ENCODE measurements at regions not wholly inside any gene's neighbourhood (a gene's known extent, or its start where the extent isn't known, plus 50 kb on each side); places are given as distances from the start of the nearest gene placed in this dataset.

- Histone ChIP-seq H3K4me1 (ENCODE audit: control insufficient read depth, extremely low read depth, insufficient read depth, low read length) (no peaks in the 10 kb centered on the region), H3K9me3 (replicated peaks; ENCODE audit: control insufficient read depth, insufficient read depth, low read length) (no peaks in the 10 kb centered on the region), H3K4me3 (replicated peaks in 1 of 3; ENCODE audit: insufficient read depth in 1 of 3, low read depth in 1 of 3, low read length in 3 of 3) (no peak overlapping the region), H4K20me1 (replicated peaks; ENCODE audit: control insufficient read depth, extremely low read depth, insufficient read depth, low read length) (no peaks in the 10 kb centered on the region), H3K9ac (replicated peaks; ENCODE audit: extremely low read depth, insufficient read depth, low read length) (no peak overlapping the region), H2AFZ (ENCODE audit: low read depth, low read length) (no peak overlapping the region), H3K79me2 (ENCODE audit: control insufficient read depth, insufficient read depth, low read length) (no peaks in the 10 kb centered on the region), H3K27me3 (ENCODE audit: control insufficient read depth in 2 of 2, insufficient read depth in 2 of 2, low read length in 2 of 2) (no peaks in the 10 kb centered on the region), H3K9me1 (replicated peaks; ENCODE audit: control insufficient read depth, extremely low read depth, insufficient read depth, low read length) (no peaks in the 10 kb centered on the region), H3K36me3 (ENCODE audit: control insufficient read depth in 2 of 2, extremely low read depth in 1 of 2, insufficient read depth in 2 of 2, low read length in 2 of 2) (no peaks in the 10 kb centered on the region), H3K4me2 (ENCODE audit: insufficient read depth, low read length) (no peak overlapping the region), H3K27ac (ENCODE audit: insufficient read depth, low read depth, low read length) (no peak overlapping the region)
- TF ChIP-seq POLR2AphosphoS5 (IDR thresholded peaks at IDR 0.05; ENCODE audit: insufficient read depth, low read depth, low read length) (no peak), CTCF (IDR thresholded peaks at IDR 0.05; ENCODE audit: extremely low read depth in 1 of 2, insufficient read depth in 1 of 2, low read depth in 1 of 2, low read length in 2 of 2) (no peak), GATA2 (IDR thresholded peaks at IDR 0.05; ENCODE audit: insufficient read depth, insufficient read length, low read depth, low read length) (no peak), POLR2A (IDR thresholded peaks at IDR 0.05; ENCODE audit: low read depth, low read length) (no peak), JUN (IDR thresholded peaks at IDR 0.05; ENCODE audit: borderline replicate concordance, insufficient read depth, insufficient read length, low read depth) (no peak), MAX (IDR thresholded peaks at IDR 0.05; ENCODE audit: insufficient read depth, insufficient read length) (no peak), MYC (IDR thresholded peaks at IDR 0.05; ENCODE audit: low read depth, low read length) (no peak)
- CTCF ChIA-PET, result no interaction called here
- BruUV-seq (replicated peaks), result no TSS peak
- no peak for FAIRE-seq
- dilution Hi-C loops (cut with MboI; ENCODE audit: extremely low pct_ligation_motif_present, low sequenced_read_pairs) (no loop called here), intact Hi-C loops (cut with micrococcal nuclease) (no loop called here)
- POLR2A ChIA-PET, result no interaction called here
- no peak for DNase-seq (ENCODE audit: low read depth, low spot score)
Observed at GRCh38 chr9:27673641-27674040, 100.4 kb upstream of the C9orf72 start.

GRCh38 chr9:27675354-27675753, 102.1 kb upstream of the C9orf72 start:
- no peaks in the 10 kb centered on the region for H3K36me3 ChIP-seq (ENCODE audit: control insufficient read depth in 2 of 2, extremely low read depth in 1 of 2, insufficient read depth in 2 of 2, low read length in 2 of 2)
- CTCF ChIA-PET, result no interaction called here
- no peaks in the 10 kb centered on the region for H3K9me3 ChIP-seq (replicated peaks; ENCODE audit: control insufficient read depth, insufficient read depth, low read length)
- no peak overlapping the region for H3K9ac ChIP-seq (replicated peaks; ENCODE audit: extremely low read depth, insufficient read depth, low read length)
- intact Hi-C loops (cut with micrococcal nuclease), result no loop called here
- TF ChIP-seq JUN (IDR thresholded peaks at IDR 0.05; ENCODE audit: borderline replicate concordance, insufficient read depth, insufficient read length, low read depth) (no peak), POLR2A (IDR thresholded peaks at IDR 0.05; ENCODE audit: low read depth, low read length) (no peak), POLR2AphosphoS5 (IDR thresholded peaks at IDR 0.05; ENCODE audit: insufficient read depth, low read depth, low read length) (no peak), MAX (IDR thresholded peaks at IDR 0.05; ENCODE audit: insufficient read depth, insufficient read length) (no peak), CTCF (IDR thresholded peaks at IDR 0.05; ENCODE audit: extremely low read depth in 1 of 2, insufficient read depth in 1 of 2, low read depth in 1 of 2, low read length in 2 of 2) (no peak), FOS (IDR thresholded peaks at IDR 0.05; ENCODE audit: borderline replicate concordance, insufficient read depth, low read length) (no peak), EZH2 (IDR thresholded peaks at IDR 0.05; ENCODE audit: borderline replicate concordance, low read depth, low read length, severe bottlenecking) (no peak), MYC (IDR thresholded peaks at IDR 0.05; ENCODE audit: low read depth, low read length) (no peak), GATA2 (IDR thresholded peaks at IDR 0.05; ENCODE audit: insufficient read depth, insufficient read length, low read depth, low read length) (no peak)
- no peak overlapping the region for H3K27ac ChIP-seq (ENCODE audit: insufficient read depth, low read depth, low read length)
- H3K79me2 ChIP-seq (ENCODE audit: control insufficient read depth, insufficient read depth, low read length), result no peaks in the 10 kb centered on the region
- no peaks in the 10 kb centered on the region for H3K9me1 ChIP-seq (replicated peaks; ENCODE audit: control insufficient read depth, extremely low read depth, insufficient read depth, low read length)
- H3K27me3 ChIP-seq (ENCODE audit: control insufficient read depth in 2 of 2, insufficient read depth in 2 of 2, low read length in 2 of 2), result no peaks in the 10 kb centered on the region
- H3K4me1 ChIP-seq (ENCODE audit: control insufficient read depth, extremely low read depth, insufficient read depth, low read length), result no peaks in the 10 kb centered on the region
- H4K20me1 ChIP-seq (replicated peaks; ENCODE audit: control insufficient read depth, extremely low read depth, insufficient read depth, low read length), result no peaks in the 10 kb centered on the region
- BruUV-seq (replicated peaks), result no TSS peak
- no peak overlapping the region for H3K4me2 ChIP-seq (ENCODE audit: insufficient read depth, low read length)
- DNase-seq (ENCODE audit: low read depth, low spot score) (no peak), FAIRE-seq (no peak)
- POLR2A ChIA-PET, result no interaction called here
- dilution Hi-C loops (cut with MboI; ENCODE audit: extremely low pct_ligation_motif_present, low sequenced_read_pairs), result no loop called here
- no peak overlapping the region for H2AFZ ChIP-seq (ENCODE audit: low read depth, low read length)
- no peak overlapping the region for H3K4me3 ChIP-seq (replicated peaks in 1 of 3; ENCODE audit: insufficient read depth in 1 of 3, low read depth in 1 of 3, low read length in 3 of 3)
